ENCODE measurements at regions not wholly inside any gene's neighbourhood (a gene's known extent, or its start where the extent isn't known, plus 50 kb on each side); places are given as distances from the start of the nearest gene placed in this dataset.
"Not testable (repeated sequence)": the region's sequence is repeated elsewhere in the genome, so short reads cannot be mapped to it uniquely, and the experiment has no call there.

DNA sequence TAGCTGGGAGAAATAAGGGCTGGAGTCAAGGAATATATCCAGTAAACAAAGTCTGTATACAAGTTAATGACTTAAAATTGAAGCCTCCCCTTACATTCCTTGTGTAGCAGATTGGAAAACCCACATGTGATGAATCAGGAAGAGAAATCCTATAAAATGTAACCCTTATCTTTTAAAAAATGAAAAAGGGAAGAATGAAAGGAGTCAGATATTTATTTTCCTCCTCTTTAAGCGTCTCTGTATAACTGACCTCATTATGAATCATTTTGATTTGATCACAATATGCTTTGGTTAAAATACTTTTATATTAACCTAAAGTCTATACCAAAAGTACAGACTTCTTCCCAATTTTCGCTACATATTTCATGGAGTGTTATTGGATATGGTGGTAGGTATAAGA is 316.3 kb upstream of the STAC start:
- in situ Hi-C loops (cut with HindIII; ENCODE audit: low sequenced_read_pairs) = no loop called here

DNA sequence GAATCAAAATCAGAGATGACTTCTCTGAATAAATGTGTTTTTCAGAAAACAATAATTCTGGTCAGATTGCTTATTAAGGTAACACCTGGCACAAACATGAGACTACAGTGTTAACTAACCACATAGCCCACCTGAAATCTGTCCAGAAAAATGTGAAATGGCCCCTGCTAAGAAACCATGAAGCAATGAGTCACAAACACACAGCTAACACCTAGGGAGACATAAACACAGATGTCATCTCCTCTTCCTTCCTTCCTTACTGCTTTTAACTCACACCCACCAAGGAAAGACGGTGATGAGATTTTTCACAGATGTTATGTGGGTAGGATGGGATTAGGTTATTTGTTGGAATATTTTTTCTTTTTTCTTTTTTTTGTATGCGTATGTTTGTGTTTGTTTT is 315.0 kb upstream of the STAC start:
- in situ Hi-C loops (cut with HindIII; ENCODE audit: low sequenced_read_pairs) = no loop called here

DNA sequence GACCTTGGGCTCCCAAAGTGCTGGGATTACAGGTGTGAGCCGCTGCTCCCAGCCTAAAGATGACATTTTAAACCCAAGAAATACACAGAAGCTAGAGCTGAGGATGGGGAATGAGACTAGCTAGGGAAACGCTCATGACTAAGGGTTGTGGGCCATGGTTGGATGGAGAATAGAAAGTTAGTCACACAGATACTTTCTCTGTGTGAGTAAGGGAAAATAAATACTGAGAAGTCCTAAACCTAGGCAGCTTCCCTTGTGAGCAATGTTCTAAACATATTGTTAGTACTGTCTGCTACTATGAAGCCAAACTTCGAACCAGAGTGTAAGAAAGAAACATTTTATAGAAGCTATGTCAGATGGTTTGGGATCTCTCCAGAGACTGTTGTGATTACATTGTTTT is 304.8 kb upstream of the STAC start:
- in situ Hi-C loops (cut with HindIII; ENCODE audit: low sequenced_read_pairs) = no loop called here

DNA sequence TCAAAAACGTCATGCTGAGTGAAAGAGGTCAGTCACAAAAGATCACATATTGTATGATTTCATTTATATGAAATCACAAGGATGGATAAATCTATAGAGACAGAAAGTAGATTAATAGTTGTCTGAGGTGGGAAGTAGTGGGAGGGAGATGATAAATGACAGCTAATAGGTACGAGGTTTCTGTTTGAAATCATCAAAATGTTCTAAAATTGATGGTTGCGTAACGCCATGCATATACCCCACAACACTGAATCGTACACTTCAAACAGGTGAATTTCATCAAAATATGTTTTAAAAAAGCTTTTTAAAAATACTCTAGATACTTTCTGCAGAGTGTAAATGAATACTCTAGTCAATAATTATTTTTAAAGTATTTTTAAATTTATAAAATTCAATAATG is 303.0 kb upstream of the STAC start:
- in situ Hi-C loops (cut with HindIII; ENCODE audit: low sequenced_read_pairs) = no loop called here

DNA sequence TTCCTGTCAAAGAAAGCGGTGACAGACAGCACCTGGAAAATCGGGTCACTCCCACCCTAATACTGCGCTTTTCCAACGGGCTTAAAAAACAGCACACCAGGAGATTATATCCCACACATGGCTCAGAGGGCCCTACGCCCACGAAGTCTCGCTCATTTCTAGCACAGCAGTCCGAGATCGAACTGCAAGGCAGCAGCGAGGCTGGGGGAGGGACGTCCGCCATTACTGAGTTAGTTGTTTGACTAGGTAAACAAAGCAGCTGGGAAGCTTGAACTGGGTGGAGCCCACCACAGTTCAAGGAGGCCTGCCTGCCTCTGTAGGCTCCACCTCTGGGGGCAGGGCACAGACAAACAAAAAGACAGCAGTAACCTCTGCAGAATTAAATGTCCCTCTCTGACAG is 297.3 kb upstream of the STAC start:
- in situ Hi-C loops (cut with HindIII; ENCODE audit: low sequenced_read_pairs) = not testable (repeated sequence)

DNA sequence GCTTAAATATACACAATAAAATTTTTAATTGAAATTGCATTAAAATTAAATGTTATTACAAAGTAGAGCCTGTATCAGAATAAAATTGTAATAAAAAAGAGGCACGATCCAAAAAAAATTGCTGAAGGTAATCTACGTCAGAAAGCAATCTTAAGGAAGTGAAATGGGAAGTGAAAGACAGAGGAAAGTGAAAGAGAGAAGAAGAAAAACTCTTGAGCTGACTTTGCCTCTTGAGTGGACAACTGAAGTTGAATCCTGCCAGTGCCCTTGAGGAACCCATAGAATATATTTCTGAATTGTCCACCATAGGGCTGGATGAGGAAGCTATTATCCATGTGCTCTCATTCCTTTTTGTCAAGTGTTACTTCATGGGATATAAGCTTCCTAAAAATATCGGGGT is 285.1 kb upstream of the STAC start:
- in situ Hi-C loops (cut with HindIII; ENCODE audit: low sequenced_read_pairs) = no loop called here

DNA sequence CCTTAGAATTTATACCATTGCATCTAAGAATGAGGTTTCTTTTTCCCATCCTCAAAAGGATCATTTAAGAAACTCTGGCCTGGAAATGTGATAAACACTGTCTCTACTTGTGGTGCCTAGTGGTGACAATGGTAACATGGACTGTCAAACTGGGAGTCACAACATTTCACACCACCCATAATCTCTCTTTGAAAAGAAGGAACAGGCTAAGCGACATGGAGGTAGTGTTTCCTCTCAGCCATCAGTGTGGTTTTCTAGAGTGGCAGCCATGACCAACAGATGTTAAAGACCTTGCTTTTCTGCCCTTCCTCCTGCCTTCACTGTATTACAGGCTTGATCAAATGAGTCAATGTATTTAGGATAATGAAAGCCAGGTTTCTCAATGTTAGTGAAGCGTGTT is 283.1 kb upstream of the STAC start:
- in situ Hi-C loops (cut with HindIII; ENCODE audit: low sequenced_read_pairs) = no loop called here

DNA sequence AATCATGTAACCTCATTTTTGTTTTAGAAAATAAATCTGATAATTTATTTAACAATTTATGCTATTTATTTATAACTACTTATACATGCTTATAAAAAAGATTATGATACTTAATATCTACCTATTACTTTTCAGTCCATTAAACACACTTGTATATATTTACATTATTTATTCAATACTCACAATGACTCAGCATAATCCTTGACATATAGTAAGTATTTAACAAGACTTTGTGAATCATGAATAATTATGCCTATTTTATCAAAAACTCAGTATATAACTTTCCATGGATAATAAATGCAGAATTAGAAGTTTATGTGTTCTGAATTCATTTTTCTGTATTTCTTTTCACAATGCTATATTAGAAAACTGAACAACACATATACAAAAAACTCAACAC is 266.0 kb upstream of the STAC start:
- in situ Hi-C loops (cut with HindIII; ENCODE audit: low sequenced_read_pairs) = loop anchor here (5.0 kb wide), 1 partner anchor 423 kb away; no protein-coding TSS in a partner anchor

DNA sequence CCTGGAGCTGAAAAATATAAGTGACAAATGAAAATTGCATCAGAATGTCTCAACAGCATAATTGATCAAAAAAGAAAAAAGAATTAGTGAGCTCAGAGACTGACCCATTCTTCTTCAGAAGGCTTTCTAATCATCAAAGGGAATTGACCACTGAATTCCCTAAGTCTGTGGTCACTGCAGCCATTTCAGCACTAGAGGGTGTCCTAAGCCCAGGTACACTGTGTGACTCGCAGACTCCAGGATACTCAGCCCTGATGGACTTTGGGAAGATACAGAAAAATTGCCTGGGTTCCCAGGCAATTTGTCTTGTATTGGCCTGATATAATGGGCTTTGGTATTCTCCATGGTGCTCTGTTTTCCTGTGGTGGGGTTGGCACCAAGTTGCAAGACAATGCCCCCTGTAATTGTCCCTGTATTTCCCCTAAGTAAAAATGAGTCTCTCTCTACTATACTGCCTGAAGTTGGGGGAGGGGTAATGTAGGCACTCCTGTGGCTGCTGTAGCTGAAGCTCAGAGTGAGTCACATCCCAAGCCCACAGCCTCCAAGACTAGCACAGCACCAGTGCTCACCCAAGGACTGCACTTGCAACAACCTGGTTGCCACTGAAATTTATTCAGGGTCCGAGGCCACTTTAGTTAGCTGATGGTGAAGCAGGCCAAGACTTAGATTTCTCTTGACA is 256.0 kb upstream of the STAC start:
- in situ Hi-C loops (cut with HindIII; ENCODE audit: low sequenced_read_pairs) = no loop called here

DNA sequence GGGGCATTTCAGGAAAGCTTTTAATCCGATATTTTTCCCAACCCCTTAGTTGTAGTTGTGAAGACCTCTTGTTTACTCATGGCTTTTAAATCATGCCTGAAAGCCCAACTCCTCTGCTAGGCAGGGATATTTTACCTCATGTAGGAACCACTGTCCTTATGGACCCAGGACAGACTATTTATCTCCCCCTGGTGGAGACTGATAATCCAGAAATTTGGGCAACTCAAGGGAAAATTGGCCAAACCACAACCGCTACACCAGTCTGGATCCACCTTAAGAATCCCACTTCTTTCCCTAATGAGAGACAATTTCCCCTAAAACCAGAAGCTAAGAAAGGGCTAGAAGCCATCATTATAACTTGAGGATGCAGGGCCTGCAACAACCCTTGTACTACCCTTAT is 248.1 kb upstream of the STAC start:
- in situ Hi-C loops (cut with HindIII; ENCODE audit: low sequenced_read_pairs) = loop anchor here (5.0 kb wide), 2 partner anchors 45 to 90 kb away; no protein-coding TSS in a partner anchor

DNA sequence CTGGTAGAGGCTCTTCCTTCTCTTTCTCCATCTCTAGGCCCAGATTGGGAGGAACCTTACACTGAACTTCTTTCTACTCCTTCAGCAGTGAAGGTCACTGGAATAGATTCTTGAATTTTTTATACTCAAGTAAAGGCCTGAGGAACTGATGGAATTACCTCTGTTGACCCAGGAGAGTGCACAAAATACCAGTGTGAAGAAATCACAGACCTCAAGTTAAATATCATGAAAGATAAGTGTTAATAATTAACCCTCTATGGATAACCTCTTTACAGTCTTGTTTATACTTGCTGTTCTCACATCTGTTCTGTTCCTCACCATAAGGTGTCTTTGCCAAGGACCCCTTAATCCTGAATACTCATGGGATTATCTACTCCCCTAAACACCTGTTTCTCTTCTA is 244.4 kb upstream of the STAC start:
- in situ Hi-C loops (cut with HindIII; ENCODE audit: low sequenced_read_pairs) = no loop called here

DNA sequence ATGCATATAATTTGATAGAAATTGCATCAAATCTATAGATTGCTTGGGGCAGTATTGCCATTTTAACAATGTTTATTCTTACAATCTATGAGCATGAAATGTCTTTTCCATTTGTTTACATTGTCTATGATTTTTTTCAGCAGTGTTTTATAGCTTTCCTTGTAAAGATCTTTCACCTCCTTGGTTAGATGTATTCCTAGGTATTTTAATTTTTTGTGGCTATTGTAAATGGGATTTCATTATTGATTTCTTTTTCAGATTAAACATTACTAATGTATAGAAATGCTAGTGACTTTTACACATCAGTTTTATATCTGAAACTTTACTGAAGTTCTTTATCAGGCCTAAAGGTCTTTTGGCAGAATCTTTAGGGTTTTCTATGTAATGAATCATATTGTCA is 237.6 kb upstream of the STAC start:
- in situ Hi-C loops (cut with HindIII; ENCODE audit: low sequenced_read_pairs) = no loop called here

DNA sequence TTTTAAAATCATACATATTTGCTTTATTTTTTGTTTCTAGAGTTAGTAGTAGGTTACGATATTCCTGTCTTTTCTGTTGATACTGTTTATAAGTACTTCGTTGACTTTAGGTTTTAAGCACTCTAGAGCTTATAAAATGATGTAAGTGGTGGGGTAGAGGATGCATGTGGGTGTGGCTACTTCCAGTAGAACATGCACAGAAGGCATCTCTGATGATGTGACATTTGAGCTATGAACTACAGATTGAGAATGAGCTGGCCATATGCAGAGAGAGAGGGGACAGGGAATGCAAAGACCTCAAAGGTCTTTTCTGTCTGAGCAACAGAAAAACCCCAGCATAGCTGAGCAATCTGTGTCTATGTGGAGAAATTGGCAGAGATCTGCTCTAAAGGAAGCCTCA is 233.9 kb upstream of the STAC start:
- in situ Hi-C loops (cut with HindIII; ENCODE audit: low sequenced_read_pairs) = no loop called here

DNA sequence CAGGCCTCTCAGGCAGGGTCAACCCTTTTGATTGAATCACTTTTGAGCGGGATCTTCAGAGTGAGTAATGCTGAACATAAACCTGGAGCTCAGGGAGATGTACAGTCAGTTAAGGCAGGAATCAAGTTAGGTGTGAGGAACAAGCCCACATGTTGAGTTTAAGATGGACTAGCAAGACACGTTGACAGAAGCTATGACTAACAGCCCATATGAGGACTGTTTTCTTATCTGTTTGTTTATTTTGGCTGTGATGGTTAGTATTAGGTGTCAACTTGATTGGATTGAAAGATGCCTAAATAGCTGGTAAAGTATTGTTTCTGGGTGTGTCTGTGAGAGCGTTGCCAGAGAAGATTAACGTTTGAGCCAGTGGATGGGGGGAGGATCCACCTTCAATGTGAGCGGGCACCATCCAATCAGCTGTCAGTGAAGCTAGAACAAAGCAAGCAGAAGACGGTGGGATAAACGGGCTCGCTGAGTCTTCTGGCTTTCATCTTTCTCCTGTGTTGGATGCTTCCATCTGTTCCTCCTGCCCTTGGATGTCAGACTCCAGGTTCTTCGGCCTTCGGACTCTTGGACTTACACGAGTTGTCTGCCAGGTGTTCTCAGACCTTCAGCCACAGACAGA is 232.3 kb upstream of the STAC start:
- in situ Hi-C loops (cut with HindIII; ENCODE audit: low sequenced_read_pairs) = no loop called here

DNA sequence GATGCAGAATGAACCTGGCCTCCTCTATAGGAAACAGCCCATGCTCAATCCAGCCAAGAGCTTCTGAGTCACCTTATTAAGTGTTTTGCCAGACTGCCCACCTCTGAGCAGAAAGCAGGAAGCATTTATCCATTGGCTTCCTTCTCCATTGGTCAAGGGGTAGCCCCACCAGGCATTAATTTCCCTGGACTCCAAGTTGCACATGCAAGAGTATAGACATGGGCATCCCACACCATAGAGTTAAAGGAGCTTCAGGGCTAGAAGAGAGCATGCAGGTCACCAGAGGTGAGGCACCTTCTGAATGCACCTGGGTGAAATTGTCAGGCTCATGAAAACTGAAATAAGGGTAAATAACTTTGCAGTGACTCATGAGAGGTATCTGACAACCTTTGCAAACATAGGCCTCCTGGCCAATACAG is 230.8 kb upstream of the STAC start:
- in situ Hi-C loops (cut with HindIII; ENCODE audit: low sequenced_read_pairs) = no loop called here

DNA sequence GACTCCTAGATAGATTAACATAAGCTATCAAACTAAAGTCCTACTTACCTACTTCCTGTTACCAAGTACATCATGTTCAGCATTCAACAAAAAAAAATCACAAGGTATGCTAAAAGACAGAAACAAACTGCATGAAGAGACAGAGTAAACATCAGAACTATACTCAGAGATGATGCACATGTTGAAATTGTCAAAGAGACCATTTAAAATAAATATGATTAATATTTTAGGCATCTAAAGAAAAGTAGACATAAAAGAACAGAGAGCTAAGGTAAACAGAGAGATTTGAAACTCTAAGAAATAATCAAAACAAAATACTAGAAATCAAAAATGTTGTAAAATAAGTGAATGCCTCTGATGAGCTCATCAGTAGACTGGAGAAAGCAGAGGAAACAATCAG is 224.8 kb upstream of the STAC start:
- in situ Hi-C loops (cut with HindIII; ENCODE audit: low sequenced_read_pairs) = no loop called here

DNA sequence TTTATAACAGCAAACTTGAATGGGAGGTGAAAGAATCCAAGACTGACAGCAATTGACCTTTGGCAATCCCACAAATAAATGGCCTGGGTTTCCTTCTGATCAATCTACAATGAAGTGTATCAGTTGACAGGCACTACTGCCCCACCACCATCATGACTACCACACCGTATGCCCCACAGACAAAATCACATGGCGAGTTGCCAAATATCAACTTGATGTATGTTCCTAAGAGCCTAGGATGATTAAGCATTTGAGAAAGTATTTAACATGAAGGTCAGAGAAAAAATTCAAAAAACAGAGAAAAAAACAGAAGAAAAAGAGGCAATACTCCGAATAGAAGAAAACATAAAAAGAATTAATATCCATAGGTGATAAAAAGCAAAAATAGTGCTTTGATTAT is 215.9 kb upstream of the STAC start:
- in situ Hi-C loops (cut with HindIII; ENCODE audit: low sequenced_read_pairs) = no loop called here

DNA sequence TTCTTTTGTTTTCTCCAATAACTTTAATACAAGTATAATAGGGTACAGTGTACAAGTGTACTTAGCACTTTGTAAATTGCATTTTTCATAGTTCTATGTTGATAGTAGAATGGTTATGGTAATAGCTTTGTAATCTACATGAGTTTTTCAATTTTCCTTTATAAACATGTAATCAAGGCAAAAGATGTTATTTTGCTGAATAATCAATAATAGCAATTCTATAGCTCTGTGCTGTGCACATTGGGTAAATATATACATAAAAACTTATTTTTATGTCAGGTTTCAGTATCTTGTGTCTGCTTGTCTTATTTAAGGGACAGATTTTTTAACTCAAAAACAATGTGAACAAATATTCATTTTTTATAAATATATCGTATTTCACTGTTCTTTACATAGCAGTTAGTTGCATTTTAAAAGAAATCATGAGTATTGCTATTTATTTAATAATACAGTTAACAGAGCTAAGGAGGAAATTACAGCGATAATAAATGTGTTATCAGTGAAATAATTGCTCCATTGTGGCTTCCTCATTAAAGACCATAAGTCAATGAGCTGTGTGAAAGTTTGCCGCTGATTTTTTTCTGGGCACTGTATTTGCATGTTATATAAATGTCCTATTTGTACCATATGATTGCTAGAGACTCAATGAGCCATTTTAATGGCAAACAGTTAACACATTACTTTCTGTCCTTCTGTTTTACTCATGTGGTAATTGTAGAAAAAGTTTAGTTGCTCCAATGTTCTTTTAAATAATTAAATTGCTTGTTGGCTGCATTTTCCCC is 214.6 kb upstream of the STAC start:
- in situ Hi-C loops (cut with HindIII; ENCODE audit: low sequenced_read_pairs) = no loop called here

DNA sequence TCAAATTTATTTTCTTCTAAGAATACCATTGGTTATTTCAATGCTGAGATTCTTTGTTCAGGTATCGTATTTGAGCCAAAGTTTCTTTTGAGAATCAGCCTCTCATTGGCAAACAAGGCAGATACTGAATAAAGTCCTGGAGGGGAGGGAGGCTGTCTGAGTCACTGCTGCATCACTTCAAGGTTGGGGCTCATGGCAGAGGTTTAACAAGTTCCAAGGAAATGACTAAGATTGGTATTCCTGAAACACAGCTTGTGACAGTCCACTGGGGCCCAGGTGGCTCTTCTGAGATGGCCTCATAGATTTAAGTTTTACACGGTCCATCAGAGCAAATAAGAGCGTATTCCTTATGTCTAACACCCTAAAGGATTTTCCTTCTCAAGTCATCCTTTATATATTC is 213.8 kb upstream of the STAC start:
- in situ Hi-C loops (cut with HindIII; ENCODE audit: low sequenced_read_pairs) = no loop called here

DNA sequence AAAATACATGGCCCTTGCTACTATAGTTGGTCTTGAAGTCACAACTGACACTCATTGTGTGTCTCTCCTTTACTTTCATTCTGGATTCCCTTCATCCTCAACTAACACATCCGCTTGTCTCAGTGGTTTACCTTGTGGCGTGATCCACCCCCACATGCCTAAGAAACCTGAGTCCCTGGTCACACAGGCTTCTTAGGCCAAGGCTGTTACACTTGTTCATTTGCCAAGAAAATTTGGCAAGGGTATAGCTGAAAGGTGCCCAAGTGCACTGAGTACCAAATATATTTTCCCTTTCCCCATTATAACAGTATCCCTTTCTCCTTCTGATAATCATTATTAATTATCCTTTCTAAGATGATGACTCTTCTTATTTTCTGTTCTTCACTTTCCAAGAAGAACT is 207.6 kb upstream of the STAC start:
- in situ Hi-C loops (cut with HindIII; ENCODE audit: low sequenced_read_pairs) = no loop called here

DNA sequence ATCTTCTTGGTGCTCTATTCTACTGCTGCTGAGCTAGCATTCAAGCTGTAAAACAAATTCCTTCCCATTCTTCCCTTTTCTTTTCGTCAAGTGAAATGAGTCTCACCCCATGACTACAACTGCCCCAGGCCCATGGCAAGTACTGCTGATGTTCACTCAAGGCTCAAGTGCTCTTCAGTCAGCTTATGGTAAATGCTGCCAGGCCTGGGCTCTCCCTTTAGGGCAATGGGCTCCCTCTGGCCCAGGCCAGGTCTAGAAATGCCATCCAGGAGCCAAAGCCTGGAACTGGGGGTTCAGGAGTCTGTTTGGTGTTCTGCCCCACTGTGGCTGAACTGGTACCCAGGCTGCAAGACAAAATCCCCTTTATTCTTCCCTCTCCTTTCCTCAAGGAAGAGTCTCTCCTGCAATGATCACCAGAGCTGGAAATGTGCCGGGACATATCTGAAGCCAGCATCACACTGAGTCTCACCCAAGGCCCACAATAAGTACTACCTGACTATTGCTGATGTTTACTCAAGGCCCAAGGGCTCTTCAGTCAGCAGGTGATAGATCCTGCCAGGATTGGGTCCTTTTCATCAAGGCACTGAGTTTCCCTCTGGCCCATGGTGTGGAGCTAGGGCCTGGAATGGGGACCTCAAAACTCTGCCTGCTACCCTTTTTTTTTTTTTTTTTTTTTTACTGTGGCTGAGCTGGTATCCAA is 205.0 kb upstream of the STAC start:
- in situ Hi-C loops (cut with HindIII; ENCODE audit: low sequenced_read_pairs) = loop anchor here (5.0 kb wide), 1 partner anchor 43 kb away; no protein-coding TSS in a partner anchor
